ENCODE measurements at regions not wholly inside any gene's neighbourhood (a gene's known extent, or its start where the extent isn't known, plus 50 kb on each side); places are given as distances from the start of the nearest gene placed in this dataset.
"Not testable (repeated sequence)": the region's sequence is repeated elsewhere in the genome, so short reads cannot be mapped to it uniquely, and the experiment has no call there.

- Mint-ChIP-seq H3K4me1 (ENCODE audit: insufficient read depth, unreplicated experiment) (no peaks in the 10 kb centered on the region), H3K9me3 (ENCODE audit: unreplicated experiment) (peaks cover 13% of the 10 kb centered on the region), H3K27me3 (ENCODE audit: insufficient read depth, unreplicated experiment) (no peaks in the 10 kb centered on the region), H3K27ac (ENCODE audit: low read depth, unreplicated experiment) (no peak overlapping the region), H3K4me3 (ENCODE audit: unreplicated experiment) (no peak overlapping the region), H3K36me3 (ENCODE audit: insufficient read depth, unreplicated experiment) (peaks cover 6% of the 10 kb centered on the region)
- CTCF ChIA-PET: interaction anchor here (0.7 to 1.3 kb wide), 3 partner anchors 73 to 1010 kb away, joined by 3 read pairs; no protein-coding TSS in a partner anchor
- TF ChIP-seq CTCF (IDR thresholded peaks at IDR 0.05; ENCODE audit: unreplicated experiment): no peak
- POLR2A ChIA-PET: interaction anchor here (0.6 kb wide), 1 partner anchor 762 kb away, joined by 5 read pairs; no protein-coding TSS in a partner anchor
- intact Hi-C loops (cut with micrococcal nuclease): no loop called here
- BruUV-seq (replicated peaks): no TSS peak
- DNase-seq (ENCODE audit: unreplicated experiment): no peak
Measured at GRCh38 chr1:193890935-193891334, 704.5 kb upstream of the B3GALT2 start.

- peaks cover 13% of the 10 kb centered on the region for H3K9me3 Mint-ChIP-seq (ENCODE audit: unreplicated experiment)
- intact Hi-C loops (cut with micrococcal nuclease): no loop called here
- ChIA-PET POLR2A (no interaction called here), CTCF (interaction anchor here (0.6 kb wide), 1 partner anchor 358 kb away, joined by 3 read pairs; no protein-coding TSS in a partner anchor)
- DNase-seq (ENCODE audit: unreplicated experiment): no peak
- no peaks in the 10 kb centered on the region for H3K27me3 Mint-ChIP-seq (ENCODE audit: insufficient read depth, unreplicated experiment)
- H3K36me3 Mint-ChIP-seq (ENCODE audit: insufficient read depth, unreplicated experiment): peaks cover 6% of the 10 kb centered on the region
- no peak overlapping the region for H3K27ac Mint-ChIP-seq (ENCODE audit: low read depth, unreplicated experiment)
- no peak overlapping the region for H3K4me3 Mint-ChIP-seq (ENCODE audit: unreplicated experiment)
- TF ChIP-seq CTCF (IDR thresholded peaks at IDR 0.05; ENCODE audit: unreplicated experiment): no peak
- H3K4me1 Mint-ChIP-seq (ENCODE audit: insufficient read depth, unreplicated experiment): no peaks in the 10 kb centered on the region
- no TSS peak for BruUV-seq (replicated peaks)
Measured at GRCh38 chr1:193884848-193885558, 698.6 kb upstream of the B3GALT2 start.

GRCh38 chr1:193877920-193878319 lies 691.5 kb upstream of the B3GALT2 start:
- intact Hi-C loops (cut with micrococcal nuclease); H3K27me3 Mint-ChIP-seq (ENCODE audit: insufficient read depth, unreplicated experiment); H3K4me1 Mint-ChIP-seq (ENCODE audit: insufficient read depth, unreplicated experiment); POLR2A ChIA-PET; H3K4me3 Mint-ChIP-seq (ENCODE audit: unreplicated experiment); H3K36me3 Mint-ChIP-seq (ENCODE audit: insufficient read depth, unreplicated experiment); DNase-seq (ENCODE audit: unreplicated experiment); H3K27ac Mint-ChIP-seq (ENCODE audit: low read depth, unreplicated experiment); BruUV-seq (replicated peaks): not testable (repeated sequence)
- H3K9me3 Mint-ChIP-seq (ENCODE audit: unreplicated experiment): peaks cover 15% of the 10 kb centered on the region
- CTCF ChIA-PET: interaction anchor here (0.7 to 1.1 kb wide), 2 partner anchors 10 to 32 kb away, joined by 3 read pairs; no protein-coding TSS in a partner anchor

- BruUV-seq (replicated peaks): no TSS peak
- no peaks in the 10 kb centered on the region for H3K27me3 Mint-ChIP-seq (ENCODE audit: insufficient read depth, unreplicated experiment)
- intact Hi-C loops (cut with micrococcal nuclease): no loop called here
- no peak for DNase-seq (ENCODE audit: unreplicated experiment)
- H3K4me1 Mint-ChIP-seq (ENCODE audit: insufficient read depth, unreplicated experiment): no peaks in the 10 kb centered on the region
- no peak for TF ChIP-seq CTCF (IDR thresholded peaks at IDR 0.05; ENCODE audit: unreplicated experiment)
- H3K4me3 Mint-ChIP-seq (ENCODE audit: unreplicated experiment): no peak overlapping the region
- no peaks in the 10 kb centered on the region for H3K36me3 Mint-ChIP-seq (ENCODE audit: insufficient read depth, unreplicated experiment)
- no peak overlapping the region for H3K27ac Mint-ChIP-seq (ENCODE audit: low read depth, unreplicated experiment)
- POLR2A ChIA-PET: no interaction called here
- CTCF ChIA-PET: no interaction called here
- peaks cover under 1% of the 10 kb centered on the region for H3K9me3 Mint-ChIP-seq (ENCODE audit: unreplicated experiment)
Measured at GRCh38 chr1:193868425-193868824, 682.0 kb upstream of the B3GALT2 start.
